ENCODE measurements at regions not wholly inside any gene's neighbourhood (a gene's known extent, or its start where the extent isn't known, plus 50 kb on each side); places are given as distances from the start of the nearest gene placed in this dataset.

GRCh38 chr2:71787476-71788185 lies 334.3 kb downstream of the DYSF start (continued):
- TF ChIP-seq PLSCR1 (CRISPR knock-in tag; IDR thresholded peaks at IDR 0.05; ENCODE audit: borderline replicate concordance) (no peak), FOXJ3 (CRISPR knock-in tag; IDR thresholded peaks at IDR 0.05; ENCODE audit: borderline replicate concordance) (no peak), TEF (CRISPR knock-in tag; IDR thresholded peaks at IDR 0.05) (no peak), CENPBD1 (CRISPR knock-in tag; IDR thresholded peaks at IDR 0.05; ENCODE audit: borderline replicate concordance, low read depth) (no peak), THRA (CRISPR knock-in tag; IDR thresholded peaks at IDR 0.05; ENCODE audit: borderline replicate concordance) (no peak), THAP9 (CRISPR knock-in tag; IDR thresholded peaks at IDR 0.05; ENCODE audit: borderline replicate concordance) (no peak), ZNF264 (CRISPR knock-in tag; IDR thresholded peaks at IDR 0.05) (no peak), ZHX2 (IDR thresholded peaks at IDR 0.05; ENCODE audit: low read depth) (no peak), ZHX2 (CRISPR knock-in tag; IDR thresholded peaks at IDR 0.05; ENCODE audit: borderline replicate concordance) (no peak), ZNF121 (CRISPR knock-in tag; IDR thresholded peaks at IDR 0.05) (no peak)

Data from HepG2 (cell line).